Upper lobe of left lung (tissue), 4 donors: ENCODE measurements at regions not wholly inside any gene's neighbourhood (a gene's known extent, or its start where the extent isn't known, plus 50 kb on each side); places are given as distances from the start of the nearest gene placed in this dataset.

ENCODE experiments used
- CTCF ChIP-seq, 6 experiments: fragments of 450-650 bp in 4 of 6; fragments of 200-600 bp in 2 of 6; sonication (generic) in 2 of 6; IDR thresholded peaks; one replicate each; pipeline ENCODE4 v1.5.1; 2016 to 2019; ENCODE audit warnings: antibody characterized with exemption in 6 of 6
- EP300 ChIP-seq, 4 donors: sonication (generic); formaldehyde crosslinking; IDR thresholded peaks; one replicate each; pipeline ENCODE4 v1.5.1; 2017; ENCODE audit warnings: antibody characterized with exemption in 4 of 4, control low read depth in 2 of 4
- POLR2A ChIP-seq, 4 donors: fragments of 450-650 bp; IDR thresholded peaks; one replicate each; pipeline ENCODE4 v1.5.1; 2016 to 2017; ENCODE audit warnings: antibody characterized with exemption in 4 of 4, mild to moderate bottlenecking in 2 of 4
- POLR2AphosphoS5 ChIP-seq, 2 donors: sonication (generic); formaldehyde crosslinking; IDR thresholded peaks; one replicate each; pipeline ENCODE4 v1.5.1; 2017; ENCODE audit warnings: antibody characterized with exemption in 2 of 2

- TF ChIP-seq CTCF (IDR thresholded peaks at IDR 0.05) (no peak), POLR2A (IDR thresholded peaks at IDR 0.05) (no peak), POLR2AphosphoS5 (IDR thresholded peaks at IDR 0.05) (no peak), EP300 (IDR thresholded peaks at IDR 0.05) (no peak)
Measured at GRCh38 chr4:17168571-17168970, 270.1 kb upstream of the LDB2 start.
